Hepatocyte (in vitro differentiated cells): ENCODE measurements at regions not wholly inside any gene's neighbourhood (a gene's known extent, or its start where the extent isn't known, plus 50 kb on each side); places are given as distances from the start of the nearest gene placed in this dataset.

Experiments used
- CTCF ChIP-seq: fragments of 200-600 bp; sonication (generic); IDR thresholded peaks from 2 replicates; pipeline ENCODE4 v1.5.1; 2016; ENCODE audit warnings: antibody characterized with exemption, mild to moderate bottlenecking; ENCODE audit not compliant: poor library complexity
- EZH2 ChIP-seq: fragments of 200-600 bp; sonication (generic); IDR thresholded peaks from 2 replicates; pipeline ENCODE4 v1.6.1; 2016; ENCODE audit warnings: antibody characterized with exemption, mild to moderate bottlenecking, borderline replicate concordance
- EZH2phosphoT487 ChIP-seq: fragments of 200-600 bp; sonication (generic); IDR thresholded peaks from one replicate; pipeline ENCODE4 v1.6.1; 2018; ENCODE audit warnings: antibody characterized with exemption, mild to moderate bottlenecking, low read depth, moderate library complexity; ENCODE audit not compliant: unreplicated experiment, severe bottlenecking

- TF ChIP-seq CTCF, result no peak
- TF ChIP-seq EZH2, result no peak
- no peak for TF ChIP-seq EZH2phosphoT487
Observed at GRCh38 chr1:181257117-181257516, 168.6 kb downstream of the IER5 start.
